EH (cell line): ENCODE measurements at regions not wholly inside any gene's neighbourhood (a gene's known extent, or its start where the extent isn't known, plus 50 kb on each side); places are given as distances from the start of the nearest gene placed in this dataset.

Source experiments
- DNase-seq: peaks from one replicate; pipeline ENCODE4 v3.0.0-alpha.2; 2015; ENCODE audit warnings: low read depth

- DNase-seq, result no peak
Measured at GRCh38 chr5:53825926-53826325, 265.5 kb downstream of the NDUFS4 start.

GRCh38 chr5:53826504-53826903 is 266.1 kb downstream of the NDUFS4 start:
- no peak for DNase-seq

GRCh38 chr5:53827211-53827651 is 266.8 kb downstream of the NDUFS4 start:
- DNase-seq, result no peak

GRCh38 chr5:53831496-53831895 is 271.1 kb downstream of the NDUFS4 start:
- DNase-seq, result no peak
